B cell (primary cell): ENCODE measurements at regions not wholly inside any gene's neighbourhood (a gene's known extent, or its start where the extent isn't known, plus 50 kb on each side); places are given as distances from the start of the nearest gene placed in this dataset.
A peak's percentile ranks its signal among the peaks of the same experiment; 100 is the strongest.

Experiments used
- ATAC-seq: fragments of 200-7000 bp; cut with Tn5 transposase; one replicate; pipeline ENCODE4 v1.10.0; 2021; ENCODE audit warnings: low read depth, mild to moderate bottlenecking, moderate number of reproducible peaks, moderate library complexity
- CTCF ChIA-PET: fragments of 350-600 bp; sonication (Branson Sonifier 250); formaldehyde crosslinking; loops from one replicate; lab custom pipeline; 2021; ENCODE audit warnings: antibody characterized with exemption, inconsistent platforms; lab: Charles Lee
- POLR2A ChIA-PET: fragments of 350-600 bp; sonication (Branson Sonifier 250); formaldehyde crosslinking; loops from one replicate; lab custom pipeline; 2021; ENCODE audit warnings: antibody characterized with exemption; lab: Charles Lee
- DNase-seq: peaks from one replicate; pipeline ENCODE4 v3.0.0; 2013
- H2AFZ ChIP-seq: 2 replicates; pipeline ENCODE4 v1.6.1; 2012; ENCODE audit warnings: mild to moderate bottlenecking, low read depth, low read length; ENCODE audit not compliant: insufficient read depth, poor library complexity, severe bottlenecking
- H3K27ac ChIP-seq, 2 donors: 1 replicate in 1 of 2; 2 replicates in 1 of 2; pipeline ENCODE4 v1.5.1; 2012 to 2013; ENCODE audit warnings: low read length in 2 of 2, mild to moderate bottlenecking in 2 of 2, moderate library complexity in 1 of 2
- H3K27me3 ChIP-seq, 4 experiments: fragments of 200-600 bp in 1 of 4; sonication (generic) in 1 of 4; replicated peaks in 1 of 4; 1 replicate in 2 of 4; 2 replicates in 2 of 4; pipeline versions ENCODE4 v1.6.1 to v1.7.0; 2013 to 2016; ENCODE audit warnings: low read length in 3 of 4, mild to moderate bottlenecking in 2 of 4, mixed read lengths in 1 of 4, moderate library complexity in 1 of 4; ENCODE audit not compliant: insufficient read depth in 4 of 4, control insufficient read depth in 3 of 4; ENCODE audit errors: control extremely low read depth in 1 of 4
- H3K36me3 ChIP-seq, 2 experiments: replicated peaks in 1 of 2; 1 replicate in 1 of 2; 2 replicates in 1 of 2; pipeline versions ENCODE4 v1.6.1 to v1.7.1; 2013; ENCODE audit warnings: low read length in 1 of 2; ENCODE audit not compliant: insufficient read depth in 2 of 2, control insufficient read depth in 1 of 2; ENCODE audit errors: control extremely low read depth in 1 of 2, extremely low read depth in 1 of 2
- H3K4me1 ChIP-seq, 2 donors: fragments of 200-600 bp in 1 of 2; sonication (generic) in 1 of 2; 1 replicate in 1 of 2; 2 replicates in 1 of 2; pipeline versions ENCODE4 v1.5.1 to v1.6.1; 2013 to 2017; ENCODE audit warnings: low read length in 2 of 2; ENCODE audit not compliant: control insufficient read depth in 2 of 2, insufficient read depth in 2 of 2
- H3K4me2 ChIP-seq: replicated peaks from 2 replicates; pipeline ENCODE3; 2012; ENCODE audit warnings: mild to moderate bottlenecking, low read depth, low read length; ENCODE audit not compliant: poor library complexity, severe bottlenecking
- H3K4me3 ChIP-seq, 5 experiments: fragments of 200-600 bp in 1 of 5; sonication (generic) in 1 of 5; 1 replicate in 3 of 5; 2 replicates in 2 of 5; pipeline versions ENCODE4 v1.5.1 to v1.7.0; 2011 to 2016; ENCODE audit warnings: low read length in 4 of 5, mild to moderate bottlenecking in 4 of 5, low read depth in 2 of 5, control low read depth in 1 of 5, moderate library complexity in 1 of 5; ENCODE audit not compliant: insufficient read depth in 1 of 5; ENCODE audit errors: control extremely low read depth in 1 of 5, extremely low read depth in 1 of 5
- H3K79me2 ChIP-seq: fragments of 200-600 bp; sonication (generic); one replicate; pipeline ENCODE4 v1.6.0; 2016; ENCODE audit warnings: low read length; ENCODE audit not compliant: control insufficient read depth, insufficient read depth
- H3K9ac ChIP-seq: fragments of 200-600 bp; sonication (generic); 2 replicates; pipeline ENCODE4 v1.6.1; 2017; ENCODE audit warnings: mild to moderate bottlenecking, low read length, moderate library complexity
- H3K9me3 ChIP-seq, 3 donors: one replicate each; pipeline versions ENCODE4 v1.6.1 to v1.7.1; 2013; ENCODE audit warnings: low read length in 2 of 3; ENCODE audit not compliant: control insufficient read depth in 2 of 3, insufficient read depth in 1 of 3; ENCODE audit errors: control extremely low read depth in 1 of 3
- H4K20me1 ChIP-seq: 2 replicates; pipeline ENCODE4 v1.6.0; 2012; ENCODE audit warnings: mild to moderate bottlenecking, low read length; ENCODE audit not compliant: insufficient read depth, control insufficient read depth, poor library complexity, severe bottlenecking
- H3K27ac Mint-ChIP-seq: one replicate; pipeline ENCODE4 v1.8.0; 2021; ENCODE audit warnings: mixed read lengths
- H3K27me3 Mint-ChIP-seq: one replicate; pipeline ENCODE4 v1.8.0; 2021; ENCODE audit warnings: mixed read lengths
- H3K4me1 Mint-ChIP-seq: one replicate; pipeline ENCODE4 v1.8.0; 2021; ENCODE audit warnings: mixed read lengths
- H3K4me3 Mint-ChIP-seq: one replicate; pipeline ENCODE4 v1.8.0; 2021; ENCODE audit warnings: mixed read lengths
- H3K9me3 Mint-ChIP-seq: one replicate; pipeline ENCODE4 v1.8.0; 2022; ENCODE audit warnings: mixed read lengths; ENCODE audit not compliant: insufficient read depth
- EZH2 ChIP-seq: IDR thresholded peaks from 2 replicates; pipeline ENCODE4 v1.6.1; 2012; ENCODE audit warnings: borderline replicate concordance, low read depth, mild to moderate bottlenecking, moderate library complexity, low read length; ENCODE audit not compliant: insufficient read depth, poor library complexity, severe bottlenecking
- WGBS: methylation state at CpG from one replicate; pipeline ENCODE4 v1.1.5; 2013; ENCODE audit warnings: missing lambda C conversion rate; ENCODE audit not compliant: insufficient coverage; 5-methylcytosine and 5-hydroxymethylcytosine counted together
- intact Hi-C: fragments of 100-400 bp; cut with micrococcal nuclease; formaldehyde crosslinking; loops from one replicate; pipeline ENCODE4 v1.10.0; 2022
- TF ChIP-seq, protein P1 (sequence below): fragments of 200-600 bp; IDR thresholded peaks from one replicate; pipeline ENCODE4 v1.8.0; 2022; ENCODE audit warnings: antibody characterized with exemption, mild to moderate bottlenecking

DNA sequence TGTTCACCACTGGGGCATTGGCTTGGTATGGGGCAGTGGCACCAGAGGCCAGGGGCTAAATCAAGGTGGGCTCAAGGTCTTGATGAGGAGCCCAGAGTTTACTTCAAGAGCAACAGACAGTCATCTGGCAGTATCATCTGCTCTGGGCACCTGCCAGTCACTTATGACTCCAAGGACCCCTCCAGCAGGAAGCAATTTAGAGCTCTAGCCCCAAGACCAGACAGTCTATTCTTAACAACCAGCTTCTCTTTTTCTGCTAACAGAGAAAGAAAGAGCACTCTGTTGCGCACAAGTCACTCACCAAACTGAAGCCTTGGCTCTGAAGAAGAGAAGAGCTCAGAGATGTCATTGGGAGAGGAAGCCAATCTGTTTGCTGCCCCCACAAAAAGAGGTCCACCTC, 309.2 kb downstream of the HS3ST1 start:
- no CpG with 5 or more reads among the region's 1 CpG for WGBS
- Mint-ChIP-seq H3K4me3 (no peak overlapping the region), H3K27ac (peak overlapping the region; percentile 27), H3K9me3 (peaks cover 3% of the 10 kb centered on the region), H3K27me3 (peaks cover 3% of the 10 kb centered on the region), H3K4me1 (peaks cover 30% of the 10 kb centered on the region)
- peaks cover 0 to 2% (median 0%) of the 10 kb centered on the region in 3 donors for H3K9me3 ChIP-seq
- ATAC-seq (no peak), DNase-seq (no peak)
- no peak overlapping the region for H3K4me3 ChIP-seq
- H3K27ac ChIP-seq = no peak overlapping the region
- peaks cover 17% of the 10 kb centered on the region in 2 donors for H3K4me1 ChIP-seq
- H3K79me2 ChIP-seq = no peaks in the 10 kb centered on the region
- H3K36me3 ChIP-seq = peaks cover 0 to 1% of the 10 kb centered on the region in 2 experiments
- H3K4me2 ChIP-seq = peak overlapping the region; percentile 10
- intact Hi-C loops = no loop called here
- no peak overlapping the region for H3K9ac ChIP-seq
- no peaks in the 10 kb centered on the region for H4K20me1 ChIP-seq
- ChIA-PET CTCF (no interaction called here), POLR2A (interaction anchor here (0.6 kb wide), 1 partner anchor 165 kb away, joined by 3 read pairs; no protein-coding TSS in a partner anchor)
- H2AFZ ChIP-seq = peak overlapping the region; percentile 54
- no peaks in the 10 kb centered on the region for H3K27me3 ChIP-seq
- TF ChIP-seq, protein P1, sequence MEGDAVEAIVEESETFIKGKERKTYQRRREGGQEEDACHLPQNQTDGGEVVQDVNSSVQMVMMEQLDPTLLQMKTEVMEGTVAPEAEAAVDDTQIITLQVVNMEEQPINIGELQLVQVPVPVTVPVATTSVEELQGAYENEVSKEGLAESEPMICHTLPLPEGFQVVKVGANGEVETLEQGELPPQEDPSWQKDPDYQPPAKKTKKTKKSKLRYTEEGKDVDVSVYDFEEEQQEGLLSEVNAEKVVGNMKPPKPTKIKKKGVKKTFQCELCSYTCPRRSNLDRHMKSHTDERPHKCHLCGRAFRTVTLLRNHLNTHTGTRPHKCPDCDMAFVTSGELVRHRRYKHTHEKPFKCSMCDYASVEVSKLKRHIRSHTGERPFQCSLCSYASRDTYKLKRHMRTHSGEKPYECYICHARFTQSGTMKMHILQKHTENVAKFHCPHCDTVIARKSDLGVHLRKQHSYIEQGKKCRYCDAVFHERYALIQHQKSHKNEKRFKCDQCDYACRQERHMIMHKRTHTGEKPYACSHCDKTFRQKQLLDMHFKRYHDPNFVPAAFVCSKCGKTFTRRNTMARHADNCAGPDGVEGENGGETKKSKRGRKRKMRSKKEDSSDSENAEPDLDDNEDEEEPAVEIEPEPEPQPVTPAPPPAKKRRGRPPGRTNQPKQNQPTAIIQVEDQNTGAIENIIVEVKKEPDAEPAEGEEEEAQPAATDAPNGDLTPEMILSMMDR = no peak
- TF ChIP-seq EZH2 = no peak

DNA sequence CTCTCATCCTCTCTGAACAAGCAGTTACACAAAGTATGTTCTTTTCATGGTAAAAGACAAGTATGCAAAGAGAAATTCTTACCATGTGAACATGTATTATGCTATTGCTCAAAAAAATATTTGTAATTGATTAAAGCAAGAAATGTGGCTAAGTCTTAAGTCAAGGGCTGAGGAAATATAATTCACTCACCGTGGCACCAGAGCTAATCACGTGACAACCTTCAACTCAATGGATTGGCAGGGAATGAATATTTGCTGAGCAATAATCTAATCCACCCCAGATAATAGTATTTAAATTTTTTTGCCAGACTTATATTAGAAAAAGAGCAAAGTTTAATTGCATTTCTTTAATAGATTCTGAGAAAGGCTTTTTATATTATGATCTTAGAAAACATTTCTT, 310.2 kb downstream of the HS3ST1 start:
- POLR2A ChIA-PET = no interaction called here
- peaks cover 29% of the 10 kb centered on the region for H3K4me1 Mint-ChIP-seq
- peaks cover 2% of the 10 kb centered on the region for H3K9me3 Mint-ChIP-seq
- no peaks in the 10 kb centered on the region for H4K20me1 ChIP-seq
- H3K79me2 ChIP-seq = no peaks in the 10 kb centered on the region
- H3K27me3 Mint-ChIP-seq = peaks cover 3% of the 10 kb centered on the region
- H3K27me3 ChIP-seq = no peaks in the 10 kb centered on the region
- H3K27ac ChIP-seq = no peak overlapping the region
- peaks cover 0 to under 1% (median 0%) of the 10 kb centered on the region in 3 donors for H3K9me3 ChIP-seq
- H3K4me3 Mint-ChIP-seq = no peak overlapping the region
- no peak overlapping the region for H2AFZ ChIP-seq
- intact Hi-C loops = no loop called here
- ATAC-seq (no peak), DNase-seq (no peak)
- no peak overlapping the region for H3K4me3 ChIP-seq
- peaks cover 0 to under 1% of the 10 kb centered on the region in 2 experiments for H3K36me3 ChIP-seq
- no peak overlapping the region for H3K9ac ChIP-seq
- no CpG with 5 or more reads among the region's 2 CpGs for WGBS
- H3K4me1 ChIP-seq = peaks cover 17% of the 10 kb centered on the region in 2 donors
- no peak for TF ChIP-seq EZH2
- H3K27ac Mint-ChIP-seq = no peak overlapping the region
- CTCF ChIA-PET = no interaction called here
- H3K4me2 ChIP-seq = no peak overlapping the region
